ENCODE measurements at regions not wholly inside any gene's neighbourhood (a gene's known extent, or its start where the extent isn't known, plus 50 kb on each side); places are given as distances from the start of the nearest gene placed in this dataset.

- no peaks in the 10 kb centered on the region for H3K36me3 ChIP-seq (ENCODE audit: insufficient read depth, low read length)
- H3K9ac ChIP-seq (ENCODE audit: low read depth, low read length), result no peak overlapping the region
- no peaks in the 10 kb centered on the region for H3K27me3 ChIP-seq (ENCODE audit: insufficient read depth, low read length, poor library complexity)
- no peaks in the 10 kb centered on the region for H3K9me3 ChIP-seq (ENCODE audit: insufficient read depth, low read length, severe bottlenecking)
- no peak overlapping the region for H3K27ac ChIP-seq (ENCODE audit: low read length)
- H3K4me2 ChIP-seq (ENCODE audit: insufficient read depth, low read length), result no peak overlapping the region
- no peaks in the 10 kb centered on the region for H4K20me1 ChIP-seq (ENCODE audit: insufficient read depth, low read length)
- H2AFZ ChIP-seq (ENCODE audit: low read depth, low read length), result no peak overlapping the region
- no peak for TF ChIP-seq EZH2 (IDR thresholded peaks at IDR 0.05; ENCODE audit: borderline replicate concordance, low read depth, low read length, severe bottlenecking)
- TF ChIP-seq, protein P1, sequence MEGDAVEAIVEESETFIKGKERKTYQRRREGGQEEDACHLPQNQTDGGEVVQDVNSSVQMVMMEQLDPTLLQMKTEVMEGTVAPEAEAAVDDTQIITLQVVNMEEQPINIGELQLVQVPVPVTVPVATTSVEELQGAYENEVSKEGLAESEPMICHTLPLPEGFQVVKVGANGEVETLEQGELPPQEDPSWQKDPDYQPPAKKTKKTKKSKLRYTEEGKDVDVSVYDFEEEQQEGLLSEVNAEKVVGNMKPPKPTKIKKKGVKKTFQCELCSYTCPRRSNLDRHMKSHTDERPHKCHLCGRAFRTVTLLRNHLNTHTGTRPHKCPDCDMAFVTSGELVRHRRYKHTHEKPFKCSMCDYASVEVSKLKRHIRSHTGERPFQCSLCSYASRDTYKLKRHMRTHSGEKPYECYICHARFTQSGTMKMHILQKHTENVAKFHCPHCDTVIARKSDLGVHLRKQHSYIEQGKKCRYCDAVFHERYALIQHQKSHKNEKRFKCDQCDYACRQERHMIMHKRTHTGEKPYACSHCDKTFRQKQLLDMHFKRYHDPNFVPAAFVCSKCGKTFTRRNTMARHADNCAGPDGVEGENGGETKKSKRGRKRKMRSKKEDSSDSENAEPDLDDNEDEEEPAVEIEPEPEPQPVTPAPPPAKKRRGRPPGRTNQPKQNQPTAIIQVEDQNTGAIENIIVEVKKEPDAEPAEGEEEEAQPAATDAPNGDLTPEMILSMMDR (IDR thresholded peaks at IDR 0.05; ENCODE audit: borderline replicate concordance, extremely low read depth, low read length, poor library complexity, severe bottlenecking), result no peak
- DNase-seq (no peak), ATAC-seq (ENCODE audit: insufficient read depth, low read depth) (no peak)
- no peaks in the 10 kb centered on the region for H3K79me2 ChIP-seq (ENCODE audit: insufficient read depth, low read length)
- H3K4me1 ChIP-seq (ENCODE audit: insufficient read depth, low read length), result no peaks in the 10 kb centered on the region
- H3K4me3 ChIP-seq (ENCODE audit: low read depth in 1 of 2, low read length in 2 of 2), result no peak overlapping the region
Observed at GRCh38 chr2:167383610-167384194, 495.4 kb downstream of the XIRP2 start.

- Histone ChIP-seq H3K4me1 (ENCODE audit: insufficient read depth, low read length) (no peaks in the 10 kb centered on the region), H3K9me3 (ENCODE audit: insufficient read depth, low read length, severe bottlenecking) (no peaks in the 10 kb centered on the region), H3K4me3 (ENCODE audit: low read depth in 1 of 2, low read length in 2 of 2) (no peak overlapping the region), H3K27me3 (ENCODE audit: insufficient read depth, low read length, poor library complexity) (no peaks in the 10 kb centered on the region), H3K27ac (ENCODE audit: low read length) (no peak overlapping the region), H3K9ac (ENCODE audit: low read depth, low read length) (no peak overlapping the region), H3K36me3 (ENCODE audit: insufficient read depth, low read length) (no peaks in the 10 kb centered on the region), H3K79me2 (ENCODE audit: insufficient read depth, low read length) (no peaks in the 10 kb centered on the region), H4K20me1 (ENCODE audit: insufficient read depth, low read length) (no peaks in the 10 kb centered on the region), H2AFZ (ENCODE audit: low read depth, low read length) (no peak overlapping the region), H3K4me2 (ENCODE audit: insufficient read depth, low read length) (no peak overlapping the region)
- no peak for ATAC-seq (ENCODE audit: insufficient read depth, low read depth)
- TF ChIP-seq, protein P1 (IDR thresholded peaks at IDR 0.05; ENCODE audit: borderline replicate concordance, extremely low read depth, low read length, poor library complexity, severe bottlenecking), result no peak
- no peak for TF ChIP-seq EZH2 (IDR thresholded peaks at IDR 0.05; ENCODE audit: borderline replicate concordance, low read depth, low read length, severe bottlenecking)
- no peak for DNase-seq
Observed at GRCh38 chr2:167381349-167381748, 493.1 kb downstream of the XIRP2 start.

DNA sequence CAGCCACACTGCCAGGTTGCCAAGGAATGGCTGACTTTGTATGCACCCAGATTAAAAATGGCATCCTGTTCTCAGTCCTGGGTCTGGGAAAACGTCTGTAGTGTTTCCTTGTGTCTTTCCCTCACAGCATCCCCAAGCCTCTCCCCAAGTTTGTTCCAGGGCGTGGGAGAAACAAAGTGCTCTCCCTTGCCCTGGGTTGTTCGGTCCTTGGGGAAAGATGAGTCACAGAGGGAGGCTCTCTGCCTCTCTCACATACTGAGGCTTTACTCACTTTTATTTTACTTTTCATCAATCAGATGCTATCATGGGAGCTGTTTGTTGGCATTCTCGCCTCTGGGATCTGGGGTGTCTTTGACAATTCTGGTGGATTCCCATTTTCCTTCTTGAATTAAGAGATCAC lies 492.3 kb downstream of the XIRP2 start:
- H3K27me3 ChIP-seq (ENCODE audit: insufficient read depth, low read length, poor library complexity), result no peaks in the 10 kb centered on the region
- no peak for TF ChIP-seq EZH2 (IDR thresholded peaks at IDR 0.05; ENCODE audit: borderline replicate concordance, low read depth, low read length, severe bottlenecking)
- TF ChIP-seq, protein P1 (IDR thresholded peaks at IDR 0.05; ENCODE audit: borderline replicate concordance, extremely low read depth, low read length, poor library complexity, severe bottlenecking), result no peak
- ATAC-seq (ENCODE audit: insufficient read depth, low read depth), result no peak
- H3K9ac ChIP-seq (ENCODE audit: low read depth, low read length), result no peak overlapping the region
- H2AFZ ChIP-seq (ENCODE audit: low read depth, low read length), result no peak overlapping the region
- DNase-seq, result no peak
- H3K4me2 ChIP-seq (ENCODE audit: insufficient read depth, low read length), result no peak overlapping the region
- no peaks in the 10 kb centered on the region for H3K36me3 ChIP-seq (ENCODE audit: insufficient read depth, low read length)
- H3K79me2 ChIP-seq (ENCODE audit: insufficient read depth, low read length), result no peaks in the 10 kb centered on the region
- H4K20me1 ChIP-seq (ENCODE audit: insufficient read depth, low read length), result no peaks in the 10 kb centered on the region
- no peaks in the 10 kb centered on the region for H3K9me3 ChIP-seq (ENCODE audit: insufficient read depth, low read length, severe bottlenecking)
- no peaks in the 10 kb centered on the region for H3K4me1 ChIP-seq (ENCODE audit: insufficient read depth, low read length)
- H3K4me3 ChIP-seq (ENCODE audit: low read depth in 1 of 2, low read length in 2 of 2), result no peak overlapping the region
- H3K27ac ChIP-seq (ENCODE audit: low read length), result no peak overlapping the region
